Smooth muscle cell of the brain vasculature (primary cell): ENCODE measurements at regions not wholly inside any gene's neighbourhood (a gene's known extent, or its start where the extent isn't known, plus 50 kb on each side); places are given as distances from the start of the nearest gene placed in this dataset.
A peak's percentile ranks its signal among the peaks of the same experiment; 100 is the strongest.
"Not testable (repeated sequence)": the region's sequence is repeated elsewhere in the genome, so short reads cannot be mapped to it uniquely, and the experiment has no call there.

Experiments
- DNase-seq: peaks from one replicate; pipeline ENCODE4 v3.0.0-alpha.2; 2012; ENCODE audit warnings: low read depth, low spot score

- DNase-seq: no peak
Observed at GRCh38 chr5:106454050-106454449, 1216.7 kb downstream of the EFNA5 start.

GRCh38 chr5:106451998-106452397 is 1218.7 kb downstream of the EFNA5 start:
- no peak for DNase-seq

DNA sequence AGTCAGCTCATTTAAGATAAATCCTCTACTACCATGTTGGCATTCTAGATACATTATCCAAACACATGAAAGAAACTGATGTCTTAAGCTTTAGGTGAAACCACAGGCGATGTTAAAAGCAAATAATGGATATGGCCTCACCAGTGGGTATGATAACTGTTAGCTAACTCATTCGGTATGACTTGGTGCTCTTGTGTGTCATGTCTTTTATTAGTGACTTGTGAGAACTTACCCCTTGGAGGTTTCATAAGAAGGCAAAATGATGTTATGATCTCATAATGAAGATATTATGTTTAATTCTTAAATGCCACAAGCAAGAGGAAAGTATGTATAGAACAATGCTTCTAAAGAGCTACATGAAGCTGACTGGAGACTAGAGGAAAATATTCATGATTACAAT is 1227.0 kb downstream of the EFNA5 start:
- no peak for DNase-seq

DNA sequence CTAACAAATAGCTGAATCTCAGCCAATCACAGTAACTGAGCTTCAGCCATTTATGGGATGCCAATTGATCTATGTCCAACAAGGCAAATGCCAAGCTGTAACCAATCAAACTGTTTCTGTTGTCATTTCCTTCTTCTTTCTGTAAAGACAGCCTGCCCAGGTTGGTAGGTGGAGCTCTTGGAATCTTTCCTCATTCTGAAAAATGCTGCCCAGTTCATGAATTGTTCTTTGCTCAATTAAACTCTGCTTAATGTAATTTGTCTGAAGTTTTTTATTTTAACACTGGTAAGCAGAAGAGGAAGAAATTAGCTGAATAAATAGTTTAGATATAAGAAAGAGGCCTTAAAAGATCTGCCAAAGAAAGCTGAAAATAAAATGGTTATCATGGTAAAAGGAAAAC is 1235.6 kb downstream of the EFNA5 start:
- no peak for DNase-seq

GRCh38 chr5:106430733-106431132 is 1240.0 kb downstream of the EFNA5 start:
- DNase-seq: not testable (repeated sequence)

DNA sequence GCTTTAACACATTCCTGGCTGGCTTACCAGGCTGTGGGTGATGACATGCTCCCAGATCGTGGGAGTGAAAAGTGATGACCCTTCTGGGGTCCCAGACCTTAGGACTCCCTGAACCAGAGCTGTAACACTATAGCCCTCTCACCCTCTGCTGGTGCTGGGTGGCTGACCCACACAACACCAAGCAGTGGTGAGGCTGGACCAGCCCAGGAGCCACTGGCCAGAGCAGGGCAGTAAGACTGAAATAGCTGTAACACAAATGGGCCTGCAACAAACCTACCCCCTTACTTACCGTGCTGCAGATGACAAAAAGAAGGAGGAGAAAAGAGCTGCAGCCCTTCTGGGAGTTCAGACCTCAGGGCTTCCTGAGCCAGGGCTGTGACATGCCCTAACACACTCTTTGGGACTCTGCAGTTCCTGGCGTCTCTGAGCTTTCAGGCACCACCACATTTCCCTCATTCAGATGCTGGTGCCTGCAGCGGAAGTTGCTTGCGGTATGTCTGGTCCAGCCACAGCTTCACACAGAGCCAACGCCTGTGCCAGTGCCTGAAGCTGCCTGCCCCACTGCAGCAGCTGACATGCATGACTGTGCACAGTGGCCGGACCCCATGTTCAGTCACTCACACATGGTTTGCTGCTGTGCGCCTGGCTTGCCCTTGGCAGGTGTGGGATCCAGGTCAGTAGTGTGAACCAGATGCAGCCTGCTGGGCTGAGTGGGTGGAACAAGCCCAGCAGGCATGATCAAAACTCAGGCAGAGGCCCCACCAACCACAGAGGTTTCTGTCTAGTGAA is 1247.4 kb downstream of the EFNA5 start:
- no peak for DNase-seq

GRCh38 chr5:106420102-106420501 is 1250.6 kb downstream of the EFNA5 start:
- DNase-seq: no peak

DNA sequence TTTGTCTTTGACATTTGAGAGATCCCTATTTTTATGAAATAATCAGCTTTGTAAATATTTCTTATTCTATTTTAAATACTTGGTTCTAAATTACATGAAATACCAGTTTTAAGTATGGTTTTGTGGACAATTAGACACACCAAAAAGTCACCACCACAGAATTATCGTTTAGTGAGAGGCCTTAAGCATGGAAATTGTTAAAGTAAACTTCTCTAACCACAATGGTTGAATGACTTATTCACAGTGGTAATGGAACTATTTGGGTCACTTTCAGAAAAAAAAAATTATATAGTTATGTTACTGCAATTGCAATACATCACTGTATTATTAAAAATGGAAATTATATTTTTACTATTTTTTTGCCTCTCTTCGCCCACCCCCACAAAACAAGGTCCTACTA is 1252.5 kb downstream of the EFNA5 start:
- DNase-seq: no peak

GRCh38 chr5:106417566-106417965 is 1253.2 kb downstream of the EFNA5 start:
- no peak for DNase-seq

DNA sequence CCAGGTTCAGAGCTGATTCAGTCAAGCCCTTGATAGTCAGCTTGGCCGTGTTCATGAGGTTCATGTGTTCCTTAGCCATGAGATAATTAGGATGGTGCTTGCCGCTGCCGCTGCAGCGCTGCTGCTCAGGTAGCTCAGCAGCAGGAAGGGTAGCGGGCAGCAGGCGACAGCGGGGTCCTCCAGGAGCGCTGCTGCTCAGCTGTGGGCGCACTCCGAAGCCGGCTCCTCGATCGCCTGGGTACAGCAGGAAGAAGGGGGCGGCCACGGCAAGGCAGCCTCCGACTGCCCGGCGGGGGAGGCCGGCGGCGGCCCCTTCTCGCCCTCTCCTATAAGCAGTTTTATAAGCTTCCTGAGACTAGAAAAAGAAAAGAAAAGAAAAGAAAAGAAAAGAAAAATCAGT is 1253.6 kb downstream of the EFNA5 start:
- no peak for DNase-seq

GRCh38 chr5:106415541-106415940 is 1255.2 kb downstream of the EFNA5 start:
- DNase-seq: peak; percentile 36

DNA sequence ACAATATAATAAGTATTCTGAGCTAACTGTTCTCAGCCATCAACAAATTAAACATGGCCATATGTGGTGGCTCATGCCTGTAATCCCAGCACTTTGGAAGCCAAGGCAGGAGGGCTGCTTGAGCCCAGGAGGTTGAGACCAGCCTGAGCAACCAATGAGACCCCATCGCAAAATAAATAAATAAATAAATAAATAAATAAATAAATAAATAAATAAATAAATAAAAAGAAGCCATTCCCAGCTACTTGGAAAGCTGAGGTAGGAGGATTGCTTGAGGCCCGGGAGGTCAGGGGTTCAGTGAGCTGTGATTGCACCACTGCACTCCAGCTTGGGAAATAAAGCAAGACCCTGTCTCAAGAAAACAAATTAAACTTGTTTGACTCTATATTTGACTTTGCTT is 1256.4 kb downstream of the EFNA5 start:
- no peak for DNase-seq

DNA sequence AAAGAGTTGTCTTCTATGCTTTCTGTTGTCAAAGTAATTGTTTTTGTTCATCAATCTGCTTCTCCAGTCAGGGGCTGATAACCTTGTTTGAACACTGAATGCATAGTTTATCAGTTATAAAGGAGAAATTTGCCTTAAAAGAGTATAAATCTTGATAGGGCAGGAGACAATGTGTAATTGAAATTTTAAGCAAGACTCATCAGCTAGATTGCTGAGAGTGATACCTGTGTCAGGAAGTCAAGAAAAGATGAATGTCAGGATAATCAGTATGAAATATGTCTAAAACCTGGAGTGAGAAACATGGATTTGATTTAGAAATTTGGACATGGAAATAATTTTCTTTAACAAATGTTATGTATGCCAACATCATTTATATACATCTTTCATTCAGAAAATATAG is 1258.1 kb downstream of the EFNA5 start:
- DNase-seq: no peak

DNA sequence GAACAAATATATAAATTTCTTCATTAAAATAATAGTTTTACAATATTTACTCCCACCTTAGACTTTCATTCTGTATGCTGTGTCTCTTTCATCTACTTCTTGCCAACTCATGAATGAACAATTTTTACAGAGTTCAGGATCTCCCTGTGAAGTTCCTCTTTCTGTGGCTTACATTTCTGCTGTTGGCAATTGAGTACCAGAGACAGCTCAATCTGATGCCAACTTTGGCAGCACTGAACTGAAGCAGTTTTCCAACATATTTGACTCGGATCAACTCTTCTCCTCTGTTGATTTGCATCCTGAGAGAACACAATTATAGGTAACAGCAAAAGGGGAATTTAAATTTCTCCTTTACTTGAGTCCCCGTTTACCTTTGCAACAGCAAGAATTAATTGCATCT is 1262.2 kb downstream of the EFNA5 start:
- DNase-seq: no peak

DNA sequence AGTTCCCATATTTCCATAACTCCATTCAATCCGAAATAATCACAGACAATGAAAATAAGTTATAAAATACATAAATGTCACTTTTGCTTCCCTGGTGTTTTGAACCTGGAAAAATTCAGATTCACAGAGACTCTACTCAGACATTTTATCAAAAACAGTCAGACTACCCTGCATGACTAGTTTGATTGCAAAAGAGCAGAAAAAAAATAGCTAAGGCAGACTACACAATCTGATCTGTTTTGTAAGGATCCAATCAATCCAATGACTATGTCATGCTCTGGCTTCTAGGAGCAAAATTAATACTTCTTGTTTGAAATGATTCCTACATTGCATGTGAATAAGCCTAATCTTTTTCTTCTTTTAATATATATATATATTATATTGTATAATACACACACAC is 1262.6 kb downstream of the EFNA5 start:
- no peak for DNase-seq

DNA sequence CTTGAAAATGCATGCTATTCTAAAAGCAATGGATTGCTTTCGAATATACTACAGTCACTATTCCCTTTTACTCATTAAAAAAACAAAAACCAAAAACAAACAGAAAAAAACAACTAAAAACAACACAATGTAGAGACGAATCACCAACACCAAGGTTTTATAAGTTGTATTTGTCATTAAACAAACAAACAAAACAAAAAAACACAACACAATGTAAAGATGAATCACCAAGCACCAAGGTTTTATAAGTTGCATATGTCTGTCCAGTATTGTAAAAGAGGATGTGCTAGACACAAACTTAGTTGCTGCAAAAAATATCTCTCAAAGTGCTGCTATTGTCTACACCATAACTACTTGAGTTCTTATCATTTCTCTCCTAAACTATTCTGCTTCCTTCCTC is 1269.2 kb downstream of the EFNA5 start:
- no peak for DNase-seq

DNA sequence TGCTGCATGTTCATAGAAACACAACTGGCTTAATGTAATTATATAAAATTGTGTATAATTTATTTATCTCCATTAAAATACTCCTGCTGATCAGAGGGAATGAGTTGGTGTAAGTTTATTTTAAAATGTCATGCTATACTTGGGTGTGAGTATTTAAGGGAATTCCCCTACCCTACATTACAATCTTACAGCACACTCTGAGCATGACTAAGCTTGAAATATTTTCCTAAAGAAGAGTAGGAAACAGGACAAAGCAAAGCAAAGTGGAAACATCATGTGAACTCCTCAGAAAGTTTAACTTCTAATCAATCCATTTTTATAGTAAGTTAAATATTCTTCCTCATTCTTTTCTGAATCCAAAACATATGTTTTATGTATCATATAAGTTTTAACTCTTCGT is 1271.3 kb downstream of the EFNA5 start:
- DNase-seq: no peak

DNA sequence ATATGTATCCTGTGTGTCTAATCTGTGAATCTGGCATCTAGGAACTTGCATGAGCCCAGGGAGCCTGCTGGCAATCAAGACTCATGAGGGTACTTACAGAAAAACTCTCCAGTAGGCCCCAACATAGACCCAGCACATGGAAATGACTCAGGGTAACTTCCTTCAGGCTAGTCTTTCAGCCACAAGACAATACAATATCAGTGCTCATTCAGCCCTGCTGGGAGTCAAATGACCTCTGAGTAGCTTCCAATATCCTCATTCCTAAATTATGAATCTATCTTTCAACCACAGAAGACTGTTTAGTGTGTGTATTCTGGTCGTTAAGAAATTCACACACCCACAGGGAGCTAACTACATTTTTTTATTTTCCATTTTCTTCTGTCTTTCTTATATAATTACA is 1273.0 kb downstream of the EFNA5 start:
- DNase-seq: peak; percentile 88

DNA sequence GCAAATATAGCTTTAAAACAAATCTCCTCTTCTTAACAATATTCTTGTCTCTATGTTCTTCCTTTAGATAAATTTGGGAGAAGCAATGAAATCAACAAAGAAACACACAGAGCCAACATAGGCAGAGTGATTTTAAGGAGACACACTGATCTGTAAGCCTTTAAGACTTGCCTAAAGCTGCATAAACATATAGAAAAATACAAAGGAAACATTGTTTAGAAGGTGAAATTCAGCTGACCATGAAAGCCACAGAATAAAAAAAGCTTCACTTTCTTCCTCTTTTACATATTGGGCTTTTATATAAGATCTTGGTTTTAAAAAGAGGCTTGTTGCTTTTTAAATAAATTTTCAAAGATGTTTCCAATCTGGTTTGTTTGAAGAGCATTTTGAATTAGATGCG is 1277.5 kb downstream of the EFNA5 start:
- no peak for DNase-seq

- DNase-seq: no peak
Observed at GRCh38 chr5:106392766-106393165, 1278.0 kb downstream of the EFNA5 start.

- DNase-seq: not testable (repeated sequence)
Observed at GRCh38 chr5:106387767-106388166, 1283.0 kb downstream of the EFNA5 start.

DNA sequence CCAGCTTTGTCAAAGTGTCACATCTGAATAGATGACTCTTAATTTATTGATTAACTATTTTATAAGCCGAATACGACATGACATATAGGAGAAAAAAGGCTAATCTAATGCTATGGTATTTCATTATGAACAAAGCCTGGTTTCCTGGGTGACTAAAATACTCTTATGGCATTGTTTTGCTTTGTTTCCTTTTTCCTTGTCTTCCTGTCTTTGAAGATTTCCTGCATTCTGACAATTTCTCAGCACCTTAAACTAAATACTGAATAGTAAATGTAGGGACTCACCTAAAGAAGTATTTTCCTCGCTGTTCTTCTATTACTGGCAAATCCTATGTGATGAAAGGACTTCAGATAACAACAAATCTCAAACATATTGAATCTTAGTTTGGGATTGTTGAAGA is 1284.5 kb downstream of the EFNA5 start:
- DNase-seq: no peak

- DNase-seq: no peak
Observed at GRCh38 chr5:106380736-106381135, 1290.0 kb downstream of the EFNA5 start.

DNA sequence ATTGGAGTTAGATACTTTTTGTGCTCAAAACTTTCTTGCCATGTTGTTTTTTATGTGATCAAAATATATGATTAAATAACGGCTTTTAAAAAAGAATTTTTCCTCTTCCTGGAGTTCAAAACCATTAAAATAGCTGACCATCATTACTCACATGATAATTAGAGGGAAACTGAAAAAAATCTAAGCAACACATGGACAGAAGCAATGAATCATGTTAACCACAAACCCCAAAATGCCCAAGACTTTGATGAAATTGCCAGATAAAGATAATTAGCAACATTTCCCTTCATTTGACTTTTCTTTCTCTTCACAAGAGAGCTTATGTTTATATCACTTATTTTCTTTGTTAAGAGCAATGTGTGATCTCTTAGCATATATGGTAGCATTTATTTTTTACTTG is 1294.2 kb downstream of the EFNA5 start:
- DNase-seq: no peak
